ENCODE measurements at regions not wholly inside any gene's neighbourhood (a gene's known extent, or its start where the extent isn't known, plus 50 kb on each side); places are given as distances from the start of the nearest gene placed in this dataset.

DNA sequence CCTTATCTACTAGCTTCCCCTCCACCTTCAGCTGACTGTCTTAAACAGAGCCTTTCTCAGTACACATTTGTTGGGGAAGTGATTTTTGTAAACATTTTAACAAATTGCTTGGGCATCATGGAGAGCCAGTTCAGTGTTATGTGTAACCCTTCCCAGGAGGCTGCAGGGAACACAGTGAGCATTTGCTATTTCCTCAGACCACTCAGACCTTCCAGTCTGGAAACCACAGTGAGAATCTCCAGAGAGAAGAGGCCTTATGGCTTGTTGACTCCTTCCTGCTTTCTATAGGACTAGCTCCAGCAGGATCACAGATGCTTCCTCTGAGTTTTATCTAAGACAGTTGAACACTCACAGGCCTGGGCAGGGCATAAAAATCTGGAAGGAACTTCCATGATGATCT lies 409.8 kb upstream of the NPVF start:
- intact Hi-C loops (cut with DNase I): no loop called here
- H3K36me3 ChIP-seq: no peaks in the 10 kb centered on the region
- H3K27ac ChIP-seq: no peak overlapping the region
- no peak for DNase-seq
- no peak overlapping the region for H3K4me3 ChIP-seq
- H3K27me3 ChIP-seq: no peaks in the 10 kb centered on the region
- no peak for TF ChIP-seq CTCF (IDR thresholded peaks at IDR 0.05)
- no peak for TF ChIP-seq POLR2A (IDR thresholded peaks at IDR 0.05)
- TF ChIP-seq EP300 (IDR thresholded peaks at IDR 0.05): no peak
- peaks cover 22% of the 10 kb centered on the region for H3K4me1 ChIP-seq (ENCODE audit: insufficient read depth)
- H3K9me3 ChIP-seq: no peaks in the 10 kb centered on the region

DNA sequence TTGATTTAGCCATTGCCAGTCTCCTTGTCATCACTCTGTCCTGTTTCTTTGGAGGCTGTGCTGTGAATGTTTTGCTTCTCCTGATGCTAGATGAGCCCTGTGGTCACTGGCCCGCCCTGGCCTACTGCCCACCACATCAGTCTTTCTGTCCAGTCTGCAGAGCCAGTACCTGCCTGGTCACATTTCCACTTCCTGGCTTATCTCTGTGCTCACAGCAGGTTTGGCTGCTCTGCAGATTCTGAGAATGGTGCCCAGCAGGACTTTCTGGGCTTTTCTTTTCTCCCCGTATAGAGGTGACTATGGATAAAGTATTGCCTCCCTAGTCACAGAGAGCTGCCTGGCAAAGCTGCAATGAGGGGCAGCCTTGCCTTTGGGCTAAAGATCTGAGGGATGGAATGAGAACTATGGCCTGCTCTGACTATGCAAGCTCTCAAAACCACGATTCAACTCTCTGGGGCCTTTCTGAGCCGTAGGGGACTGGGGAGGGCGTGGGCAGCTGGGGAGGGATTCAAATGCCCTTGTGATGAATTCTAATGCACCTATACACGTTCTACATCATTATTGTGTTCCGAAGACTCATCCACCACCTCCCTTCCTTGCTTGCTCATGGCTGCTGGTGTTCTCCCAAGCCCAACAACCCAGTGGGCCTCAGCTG lies 410.4 kb upstream of the NPVF start:
- no peak for DNase-seq
- 90 to 95% (median 92%) methylated on average over 7 of the region's 7 CpGs for WGBS, 3 donors
- TF ChIP-seq EP300 (IDR thresholded peaks at IDR 0.05): no peak
- no peak for TF ChIP-seq CTCF (IDR thresholded peaks at IDR 0.05)
- TF ChIP-seq POLR2A (IDR thresholded peaks at IDR 0.05): no peak
- no peak overlapping the region for H3K27ac ChIP-seq
- H3K4me1 ChIP-seq (ENCODE audit: insufficient read depth): peaks cover 22% of the 10 kb centered on the region
- H3K36me3 ChIP-seq: no peaks in the 10 kb centered on the region
- no peaks in the 10 kb centered on the region for H3K9me3 ChIP-seq
- no peak overlapping the region for H3K4me3 ChIP-seq
- intact Hi-C loops (cut with DNase I): no loop called here
- H3K27me3 ChIP-seq: no peaks in the 10 kb centered on the region

DNA sequence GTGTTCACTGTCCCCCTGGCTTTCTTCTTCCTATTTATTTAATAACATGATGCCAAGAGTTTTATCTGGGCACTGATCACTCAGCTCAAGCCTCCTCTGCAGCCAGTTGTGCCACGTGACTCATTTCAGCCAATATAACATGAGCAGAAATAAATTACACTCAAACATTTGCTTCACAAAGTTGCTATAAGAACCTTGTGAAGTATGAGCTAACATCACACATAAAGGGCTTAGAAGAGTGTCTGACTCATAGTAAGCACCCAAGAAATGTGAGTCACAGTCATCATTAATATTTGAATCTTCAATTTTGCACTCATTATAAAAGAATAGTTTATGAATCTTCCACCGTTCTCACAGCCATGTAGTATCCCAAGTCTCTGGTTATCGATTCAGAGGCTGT lies 414.6 kb upstream of the NPVF start:
- Histone ChIP-seq H3K36me3 (no peaks in the 10 kb centered on the region), H3K4me3 (no peak overlapping the region), H3K4me1 (ENCODE audit: insufficient read depth) (peaks cover 5% of the 10 kb centered on the region), H3K9me3 (no peaks in the 10 kb centered on the region), H3K27ac (no peak overlapping the region), H3K27me3 (no peaks in the 10 kb centered on the region)
- intact Hi-C loops (cut with DNase I): no loop called here
- 94 to 97% (median 96%) methylated on average over 3 of the region's 3 CpGs for WGBS, 3 donors
- DNase-seq: no peak
- no peak for TF ChIP-seq POLR2A (IDR thresholded peaks at IDR 0.05)
- no peak for TF ChIP-seq EP300 (IDR thresholded peaks at IDR 0.05)
- no peak for TF ChIP-seq CTCF (IDR thresholded peaks at IDR 0.05)

DNA sequence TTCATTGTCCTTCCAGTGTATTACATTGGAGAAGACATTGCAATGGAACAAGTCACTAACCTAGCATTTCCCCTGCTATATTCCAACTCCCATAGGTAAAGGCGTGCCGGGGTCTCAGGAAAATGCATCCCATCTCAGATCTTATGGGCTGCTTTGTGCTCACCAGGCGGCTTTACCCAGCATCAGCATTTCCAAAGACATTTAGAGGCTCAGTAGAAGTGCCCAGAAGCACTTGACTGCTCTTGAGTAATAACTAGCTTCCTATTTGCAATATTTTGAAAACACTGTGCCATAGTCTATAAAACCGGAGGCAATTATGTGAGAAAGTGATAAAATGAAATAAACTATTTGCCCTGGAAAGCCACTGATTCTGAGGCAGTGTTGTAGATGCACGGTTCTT lies 415.0 kb upstream of the NPVF start:
- no peaks in the 10 kb centered on the region for H3K9me3 ChIP-seq
- no peaks in the 10 kb centered on the region for H3K36me3 ChIP-seq
- intact Hi-C loops (cut with DNase I): no loop called here
- peaks cover 1% of the 10 kb centered on the region for H3K4me1 ChIP-seq (ENCODE audit: insufficient read depth)
- no peak for DNase-seq
- no peak for TF ChIP-seq CTCF (IDR thresholded peaks at IDR 0.05)
- H3K27me3 ChIP-seq: no peaks in the 10 kb centered on the region
- no peak overlapping the region for H3K4me3 ChIP-seq
- no peak overlapping the region for H3K27ac ChIP-seq
- WGBS, 3 donors: 71 to 90% (median 76%) methylated on average over 5 of the region's 5 CpGs
